ENCODE measurements at regions not wholly inside any gene's neighbourhood (a gene's known extent, or its start where the extent isn't known, plus 50 kb on each side); places are given as distances from the start of the nearest gene placed in this dataset.
"Not testable (repeated sequence)": the region's sequence is repeated elsewhere in the genome, so short reads cannot be mapped to it uniquely, and the experiment has no call there.

DNA sequence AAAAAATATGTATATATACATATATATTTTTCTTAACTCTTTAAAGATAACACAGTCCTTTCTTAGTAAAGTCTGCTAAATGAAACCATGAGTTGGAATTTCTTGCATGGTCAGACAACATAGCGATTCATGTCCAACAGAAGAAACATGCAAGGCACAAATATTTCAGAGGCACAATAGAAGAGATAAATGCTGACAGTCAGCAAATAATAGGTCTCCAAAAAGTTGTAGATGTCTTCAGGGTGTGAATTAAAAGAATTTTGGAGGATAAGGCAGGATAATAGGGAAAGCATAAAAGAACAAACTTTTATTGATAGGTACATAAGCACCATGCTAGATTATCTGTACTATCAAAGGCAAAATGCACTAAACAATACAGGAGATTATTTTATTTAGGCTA, 800.2 kb downstream of the PLCL1 start:
- TF ChIP-seq, protein P1, sequence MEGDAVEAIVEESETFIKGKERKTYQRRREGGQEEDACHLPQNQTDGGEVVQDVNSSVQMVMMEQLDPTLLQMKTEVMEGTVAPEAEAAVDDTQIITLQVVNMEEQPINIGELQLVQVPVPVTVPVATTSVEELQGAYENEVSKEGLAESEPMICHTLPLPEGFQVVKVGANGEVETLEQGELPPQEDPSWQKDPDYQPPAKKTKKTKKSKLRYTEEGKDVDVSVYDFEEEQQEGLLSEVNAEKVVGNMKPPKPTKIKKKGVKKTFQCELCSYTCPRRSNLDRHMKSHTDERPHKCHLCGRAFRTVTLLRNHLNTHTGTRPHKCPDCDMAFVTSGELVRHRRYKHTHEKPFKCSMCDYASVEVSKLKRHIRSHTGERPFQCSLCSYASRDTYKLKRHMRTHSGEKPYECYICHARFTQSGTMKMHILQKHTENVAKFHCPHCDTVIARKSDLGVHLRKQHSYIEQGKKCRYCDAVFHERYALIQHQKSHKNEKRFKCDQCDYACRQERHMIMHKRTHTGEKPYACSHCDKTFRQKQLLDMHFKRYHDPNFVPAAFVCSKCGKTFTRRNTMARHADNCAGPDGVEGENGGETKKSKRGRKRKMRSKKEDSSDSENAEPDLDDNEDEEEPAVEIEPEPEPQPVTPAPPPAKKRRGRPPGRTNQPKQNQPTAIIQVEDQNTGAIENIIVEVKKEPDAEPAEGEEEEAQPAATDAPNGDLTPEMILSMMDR (IDR thresholded peaks at IDR 0.05; ENCODE audit: insufficient read depth, low read depth, low read length): no peak
- no peak overlapping the region for H3K4me3 ChIP-seq (ENCODE audit: low read depth, low read length)
- no peak for DNase-seq (ENCODE audit: low read depth)

DNA sequence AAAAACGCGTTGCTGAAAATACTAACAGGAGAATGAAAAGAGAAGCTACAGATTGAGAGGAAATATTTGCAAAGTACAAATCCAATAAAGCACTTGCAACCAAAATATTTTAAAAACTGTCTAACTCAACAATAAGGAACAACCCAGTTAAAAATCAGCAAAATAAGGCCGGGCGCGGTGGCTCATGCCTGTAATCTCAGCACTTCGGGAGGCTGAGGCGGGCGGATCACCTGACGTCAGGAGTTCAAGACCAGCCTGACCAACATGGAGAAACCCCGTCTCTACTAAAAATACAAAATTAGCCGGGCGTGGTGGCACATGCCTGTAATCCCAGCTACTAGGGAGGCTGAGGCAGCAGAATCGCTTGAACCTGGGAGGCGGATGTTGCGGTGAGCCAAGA, 798.6 kb downstream of the PLCL1 start:
- not testable (repeated sequence) for H3K4me3 ChIP-seq (ENCODE audit: low read depth, low read length); DNase-seq (ENCODE audit: low read depth)

DNA sequence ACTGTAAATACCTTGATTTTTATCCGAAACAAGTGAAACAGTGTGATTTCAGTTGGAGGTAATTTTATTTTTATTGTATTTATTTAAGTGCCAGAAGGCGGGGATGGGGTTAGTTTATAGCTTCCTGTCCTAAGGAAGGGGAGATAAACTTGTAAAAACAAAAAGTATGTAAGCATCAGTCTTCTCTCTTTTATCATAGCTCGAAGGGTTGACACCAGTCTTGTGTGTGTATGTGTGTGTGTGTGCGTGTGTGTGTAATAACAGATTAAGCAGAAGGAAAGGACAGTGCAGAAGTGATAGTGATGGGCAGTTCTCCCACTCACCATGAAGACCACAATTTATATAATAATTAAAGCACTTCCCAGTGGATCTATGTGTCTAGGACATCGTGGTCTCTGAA, 793.3 kb downstream of the PLCL1 start:
- TF ChIP-seq, protein P1 (IDR thresholded peaks at IDR 0.05; ENCODE audit: insufficient read depth, low read depth, low read length): no peak
- no peak for DNase-seq (ENCODE audit: low read depth)
- H3K4me3 ChIP-seq (ENCODE audit: low read depth, low read length): no peak overlapping the region

DNA sequence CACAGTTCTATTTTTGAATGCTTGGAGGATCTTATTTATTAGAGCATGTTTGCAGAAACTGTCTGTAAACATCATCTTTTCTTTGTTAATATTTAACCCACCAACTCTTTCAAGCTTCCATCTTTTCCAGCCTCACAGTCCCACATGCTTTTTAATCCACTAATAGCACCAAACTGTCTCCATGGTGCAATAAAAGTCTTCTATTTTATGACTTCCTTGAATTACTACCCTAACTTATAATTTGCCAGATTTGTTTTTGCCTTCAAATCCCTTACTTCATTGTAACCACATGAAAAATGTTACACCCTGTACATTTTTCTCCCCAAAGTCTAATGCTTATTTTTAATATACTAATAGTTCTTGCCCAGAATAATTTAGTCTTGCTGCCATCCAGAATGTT, 792.6 kb downstream of the PLCL1 start:
- TF ChIP-seq, protein P1 (IDR thresholded peaks at IDR 0.05; ENCODE audit: insufficient read depth, low read depth, low read length): no peak
- DNase-seq (ENCODE audit: low read depth): no peak
- no peak overlapping the region for H3K4me3 ChIP-seq (ENCODE audit: low read depth, low read length)

DNA sequence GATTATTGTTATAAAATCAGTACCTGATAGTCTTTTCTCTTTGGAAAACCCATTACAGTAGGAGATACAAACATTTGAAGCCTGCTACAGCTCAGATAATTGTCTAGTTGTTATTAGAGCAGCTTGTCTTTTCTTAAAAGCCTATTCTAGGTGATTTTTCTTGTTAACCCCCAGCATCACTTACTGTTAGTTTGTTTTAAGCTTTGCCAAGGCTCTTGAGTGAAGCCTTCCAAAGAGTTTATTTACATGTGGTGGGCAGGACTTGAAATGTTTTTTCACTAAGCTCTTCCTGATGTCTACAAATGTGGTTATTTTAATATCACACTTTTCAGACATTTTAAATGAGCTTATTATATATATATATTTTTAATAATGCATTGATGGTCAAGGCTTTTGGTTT, 791.3 kb downstream of the PLCL1 start:
- DNase-seq (ENCODE audit: low read depth): no peak
- TF ChIP-seq, protein P1 (IDR thresholded peaks at IDR 0.05; ENCODE audit: insufficient read depth, low read depth, low read length): no peak
- H3K4me3 ChIP-seq (ENCODE audit: low read depth, low read length): no peak overlapping the region

DNA sequence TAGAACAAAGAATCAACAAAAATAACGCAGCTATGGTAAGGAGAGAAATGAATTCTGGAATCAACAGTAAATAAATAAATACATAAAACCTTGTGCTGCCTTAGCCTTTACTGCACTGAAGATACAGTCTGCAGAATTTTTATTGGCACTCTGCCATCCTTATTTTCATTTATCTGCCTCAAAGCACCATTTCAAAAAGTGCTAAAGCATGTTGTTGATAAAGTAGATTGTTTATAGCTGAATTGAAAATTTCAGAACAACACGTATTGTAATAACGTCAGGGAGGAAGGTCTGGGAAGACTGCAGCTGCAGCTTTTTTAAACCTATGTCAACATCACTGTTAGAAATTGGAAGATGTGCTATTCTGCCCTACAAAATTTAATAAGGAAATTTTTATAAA, 787.2 kb downstream of the PLCL1 start:
- TF ChIP-seq, protein P1 (IDR thresholded peaks at IDR 0.05; ENCODE audit: insufficient read depth, low read depth, low read length): no peak
- H3K4me3 ChIP-seq (ENCODE audit: low read depth, low read length): no peak overlapping the region
- DNase-seq (ENCODE audit: low read depth): no peak

DNA sequence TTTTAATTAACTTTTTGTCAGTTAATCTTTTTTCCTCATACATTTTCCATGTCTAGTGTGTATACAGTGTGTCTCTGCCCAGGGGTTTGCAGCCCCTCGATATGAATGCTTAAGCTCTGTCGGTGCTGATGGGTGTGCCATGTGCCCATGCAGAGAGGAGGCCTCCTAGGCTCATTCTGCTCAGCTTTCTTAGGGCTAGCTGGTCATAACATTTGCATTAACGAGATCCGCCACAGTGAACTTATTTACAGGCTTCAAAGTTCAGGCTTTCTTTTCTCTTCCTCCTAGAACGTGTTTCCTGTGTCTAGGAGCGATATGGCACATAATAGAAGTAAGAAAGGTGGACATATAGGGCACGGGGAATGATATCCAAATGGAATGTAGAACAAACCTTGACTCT, 783.3 kb downstream of the PLCL1 start:
- TF ChIP-seq, protein P1 (IDR thresholded peaks at IDR 0.05; ENCODE audit: insufficient read depth, low read depth, low read length): no peak
- no peak for DNase-seq (ENCODE audit: low read depth)
- H3K4me3 ChIP-seq (ENCODE audit: low read depth, low read length): no peak overlapping the region
